ENCODE measurements at regions not wholly inside any gene's neighbourhood (a gene's known extent, or its start where the extent isn't known, plus 50 kb on each side); places are given as distances from the start of the nearest gene placed in this dataset.

DNA sequence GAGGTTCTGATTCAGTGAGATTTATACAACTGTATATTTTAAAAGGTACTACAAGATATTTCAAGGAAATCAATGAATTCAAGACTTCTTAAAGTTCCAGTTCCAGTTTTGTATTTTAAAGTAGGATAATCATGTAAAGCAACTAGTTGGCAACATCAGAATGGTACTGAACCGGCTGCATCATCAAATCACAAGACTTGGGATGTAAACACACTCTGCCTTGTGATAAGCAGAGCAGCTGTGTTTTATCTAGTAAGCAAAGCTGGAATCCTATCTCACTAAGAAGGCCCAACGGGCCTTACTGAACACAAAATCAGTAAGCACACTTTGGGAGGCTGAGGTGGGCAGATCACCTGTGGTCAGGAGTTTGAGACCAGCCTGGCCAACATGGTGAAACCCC, 327.2 kb upstream of the NREP start:
- no peak for TF ChIP-seq CTCF (IDR thresholded peaks at IDR 0.05; ENCODE audit: control insufficient read depth, insufficient read depth, low read depth, low read length, missing control alignments)
- no peak overlapping the region for H3K4me3 ChIP-seq (ENCODE audit: control insufficient read depth, low read depth, low read length)
- DNase-seq (ENCODE audit: low read depth) = no peak

- no peak for DNase-seq (ENCODE audit: low read depth)
- no peak for TF ChIP-seq CTCF (IDR thresholded peaks at IDR 0.05; ENCODE audit: control insufficient read depth, insufficient read depth, low read depth, low read length, missing control alignments)
- no peak overlapping the region for H3K4me3 ChIP-seq (ENCODE audit: control insufficient read depth, low read depth, low read length)
Observed at GRCh38 chr5:112083623-112084022, 326.6 kb upstream of the NREP start.

DNA sequence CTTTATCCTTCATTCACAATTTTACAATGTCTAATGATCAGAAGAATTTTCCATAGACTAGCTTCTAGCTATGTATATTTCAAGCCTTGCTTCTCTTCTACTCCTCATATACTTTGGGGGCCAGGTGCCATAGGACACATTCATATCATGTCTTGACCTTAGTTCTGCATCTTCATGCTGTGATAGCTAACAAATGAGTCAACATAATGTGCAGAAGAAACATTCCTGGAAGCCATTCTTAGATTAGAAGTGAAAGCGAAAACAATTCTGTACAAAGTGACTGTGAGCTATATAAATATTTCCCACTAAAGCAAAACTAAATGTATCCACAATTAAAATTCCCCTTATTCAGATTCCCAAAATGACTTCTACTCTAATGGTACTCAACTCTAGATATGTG, 320.2 kb upstream of the NREP start:
- no peak for DNase-seq (ENCODE audit: low read depth)
- TF ChIP-seq CTCF (IDR thresholded peaks at IDR 0.05; ENCODE audit: control insufficient read depth, insufficient read depth, low read depth, low read length, missing control alignments) = no peak
- no peak overlapping the region for H3K4me3 ChIP-seq (ENCODE audit: control insufficient read depth, low read depth, low read length)

DNA sequence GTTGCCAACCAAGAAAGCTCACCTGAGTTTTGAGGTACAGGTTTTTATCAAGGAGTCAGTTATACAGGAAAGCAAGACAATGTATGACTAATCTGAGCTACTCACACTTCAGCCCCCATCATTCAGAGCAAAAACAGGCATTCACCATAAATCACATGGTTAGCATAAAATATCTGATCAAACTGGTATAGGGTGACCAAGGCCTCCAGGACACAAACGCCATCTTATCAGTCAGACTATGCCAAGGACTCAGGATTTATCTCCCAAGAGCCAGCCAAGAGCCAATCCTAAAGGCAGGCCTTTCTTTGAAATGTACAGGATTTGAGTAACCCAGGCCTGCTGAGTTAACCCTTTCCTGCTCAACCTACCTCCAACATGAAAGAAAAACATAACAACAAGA, 313.0 kb upstream of the NREP start:
- TF ChIP-seq CTCF (IDR thresholded peaks at IDR 0.05; ENCODE audit: control insufficient read depth, insufficient read depth, low read depth, low read length, missing control alignments) = no peak

DNA sequence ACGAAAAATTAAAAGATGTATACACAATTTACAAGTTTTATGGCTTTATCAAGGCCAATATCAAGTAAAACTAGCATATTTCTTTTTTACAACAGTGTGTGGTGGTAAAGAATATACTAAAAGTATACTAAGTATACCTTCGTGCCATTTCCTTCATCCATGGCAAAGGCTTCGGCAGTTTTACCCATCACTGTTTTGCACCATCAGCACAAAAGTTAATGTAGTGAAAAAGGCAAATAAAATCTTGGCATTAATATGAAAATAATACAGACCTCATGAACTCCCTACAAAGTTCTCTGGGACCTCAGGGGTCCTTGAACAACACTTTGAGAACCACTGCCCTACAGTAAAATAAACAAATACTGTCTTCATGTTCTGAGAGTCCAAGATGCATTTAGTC, 312.3 kb upstream of the NREP start:
- no peak for TF ChIP-seq CTCF (IDR thresholded peaks at IDR 0.05; ENCODE audit: control insufficient read depth, insufficient read depth, low read depth, low read length, missing control alignments)
- no peak for DNase-seq (ENCODE audit: low read depth)
- no peak overlapping the region for H3K4me3 ChIP-seq (ENCODE audit: control insufficient read depth, low read depth, low read length)

More for the DNA sequence above, 313.0 kb upstream of the NREP start:
- DNase-seq (ENCODE audit: low read depth) = no peak
- H3K4me3 ChIP-seq (ENCODE audit: control insufficient read depth, low read depth, low read length) = no peak overlapping the region

- TF ChIP-seq CTCF (IDR thresholded peaks at IDR 0.05; ENCODE audit: control insufficient read depth, insufficient read depth, low read depth, low read length, missing control alignments) = no peak
- H3K4me3 ChIP-seq (ENCODE audit: control insufficient read depth, low read depth, low read length) = no peak overlapping the region
- no peak for DNase-seq (ENCODE audit: low read depth)
Observed at GRCh38 chr5:112068593-112068992, 311.6 kb upstream of the NREP start.

- no peak overlapping the region for H3K4me3 ChIP-seq (ENCODE audit: control insufficient read depth, low read depth, low read length)
- TF ChIP-seq CTCF (IDR thresholded peaks at IDR 0.05; ENCODE audit: control insufficient read depth, insufficient read depth, low read depth, low read length, missing control alignments) = no peak
- no peak for DNase-seq (ENCODE audit: low read depth)
Observed at GRCh38 chr5:112065781-112066180, 308.8 kb upstream of the NREP start.

Measured in AG09309 (cell line).